ENCODE measurements at regions not wholly inside any gene's neighbourhood (a gene's known extent, or its start where the extent isn't known, plus 50 kb on each side); places are given as distances from the start of the nearest gene placed in this dataset.

DNA sequence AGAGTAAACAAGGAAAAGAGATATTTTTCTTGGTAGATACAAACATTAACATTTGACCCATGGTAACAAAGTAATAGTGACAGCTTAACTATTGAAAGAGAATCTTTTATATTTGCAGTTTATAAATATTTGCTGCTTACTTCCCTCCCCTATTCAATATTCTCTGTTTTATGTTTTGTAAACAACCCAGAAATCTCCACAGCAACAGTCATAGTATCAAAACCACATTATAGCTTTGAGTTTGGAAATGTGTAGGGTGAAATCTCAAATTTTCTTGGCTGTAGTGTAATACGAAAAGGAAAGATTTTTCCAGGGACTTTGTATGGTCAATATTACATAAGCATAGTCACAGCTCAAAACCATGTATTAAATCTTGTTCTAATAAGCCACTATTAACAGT, 511.2 kb downstream of the METTL4 start:
- H3K4me1 ChIP-seq (ENCODE audit: low read length) = no peaks in the 10 kb centered on the region
- H3K27ac ChIP-seq (ENCODE audit: low read length) = no peak overlapping the region
- H2AFZ ChIP-seq (ENCODE audit: low read depth, low read length) = no peak overlapping the region
- H3K4me3 ChIP-seq (ENCODE audit: low read length) = no peak overlapping the region
- H3K9me3 ChIP-seq (ENCODE audit: insufficient read depth, low read length) = no peaks in the 10 kb centered on the region
- H3K4me2 ChIP-seq (ENCODE audit: low read length) = no peak overlapping the region
- TF ChIP-seq, protein P1, sequence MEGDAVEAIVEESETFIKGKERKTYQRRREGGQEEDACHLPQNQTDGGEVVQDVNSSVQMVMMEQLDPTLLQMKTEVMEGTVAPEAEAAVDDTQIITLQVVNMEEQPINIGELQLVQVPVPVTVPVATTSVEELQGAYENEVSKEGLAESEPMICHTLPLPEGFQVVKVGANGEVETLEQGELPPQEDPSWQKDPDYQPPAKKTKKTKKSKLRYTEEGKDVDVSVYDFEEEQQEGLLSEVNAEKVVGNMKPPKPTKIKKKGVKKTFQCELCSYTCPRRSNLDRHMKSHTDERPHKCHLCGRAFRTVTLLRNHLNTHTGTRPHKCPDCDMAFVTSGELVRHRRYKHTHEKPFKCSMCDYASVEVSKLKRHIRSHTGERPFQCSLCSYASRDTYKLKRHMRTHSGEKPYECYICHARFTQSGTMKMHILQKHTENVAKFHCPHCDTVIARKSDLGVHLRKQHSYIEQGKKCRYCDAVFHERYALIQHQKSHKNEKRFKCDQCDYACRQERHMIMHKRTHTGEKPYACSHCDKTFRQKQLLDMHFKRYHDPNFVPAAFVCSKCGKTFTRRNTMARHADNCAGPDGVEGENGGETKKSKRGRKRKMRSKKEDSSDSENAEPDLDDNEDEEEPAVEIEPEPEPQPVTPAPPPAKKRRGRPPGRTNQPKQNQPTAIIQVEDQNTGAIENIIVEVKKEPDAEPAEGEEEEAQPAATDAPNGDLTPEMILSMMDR (IDR thresholded peaks at IDR 0.05; ENCODE audit: low read depth, low read length) = no peak
- no peak for TF ChIP-seq EZH2phosphoT487 (IDR thresholded peaks at IDR 0.05; ENCODE audit: low read depth)
- no peak overlapping the region for H3K9ac ChIP-seq (ENCODE audit: low read length)
- H3K27me3 ChIP-seq (ENCODE audit: low read depth, low read length) = no peaks in the 10 kb centered on the region; the same call in 1 of the 2 replicates
- no peaks in the 10 kb centered on the region for H4K20me1 ChIP-seq (ENCODE audit: insufficient read depth, low read length)
- H3K36me3 ChIP-seq (replicated peaks; ENCODE audit: low read depth, low read length) = no peaks in the 10 kb centered on the region
- H3K79me2 ChIP-seq (ENCODE audit: low read length) = no peaks in the 10 kb centered on the region

DNA sequence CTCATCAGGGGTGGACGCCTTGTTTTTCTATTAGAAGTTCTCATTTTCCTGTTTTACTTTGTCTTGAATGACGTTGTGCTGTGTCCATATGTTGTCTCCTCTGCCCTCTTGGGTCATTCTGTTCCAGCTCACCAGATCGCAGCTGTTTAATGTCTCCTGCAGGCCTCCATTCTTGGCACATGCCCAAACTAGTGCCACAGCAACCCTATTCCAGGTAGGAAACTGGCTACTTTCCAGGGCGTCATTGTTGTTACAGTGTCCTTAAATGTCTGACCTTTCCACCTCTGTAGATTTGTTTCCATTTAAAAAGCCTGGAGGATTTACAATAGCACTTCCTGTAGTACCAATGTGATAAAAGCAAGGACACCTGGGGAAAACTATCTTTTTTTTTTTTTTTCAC, 500.7 kb downstream of the METTL4 start:
- Histone ChIP-seq H3K27me3 (ENCODE audit: low read depth, low read length) (no peaks in the 10 kb centered on the region), H2AFZ (ENCODE audit: low read depth, low read length) (no peak overlapping the region), H3K4me3 (ENCODE audit: low read length) (no peak overlapping the region), H3K9ac (ENCODE audit: low read length) (no peak overlapping the region), H4K20me1 (ENCODE audit: insufficient read depth, low read length) (no peaks in the 10 kb centered on the region), H3K79me2 (ENCODE audit: low read length) (no peaks in the 10 kb centered on the region), H3K9me3 (ENCODE audit: insufficient read depth, low read length) (no peaks in the 10 kb centered on the region), H3K27ac (ENCODE audit: low read length) (no peak overlapping the region), H3K4me1 (ENCODE audit: low read length) (no peaks in the 10 kb centered on the region), H3K36me3 (replicated peaks; ENCODE audit: low read depth, low read length) (no peaks in the 10 kb centered on the region), H3K4me2 (ENCODE audit: low read length) (no peak overlapping the region)
- TF ChIP-seq, protein P1 (IDR thresholded peaks at IDR 0.05; ENCODE audit: low read depth, low read length) = no peak
- TF ChIP-seq EZH2phosphoT487 (IDR thresholded peaks at IDR 0.05; ENCODE audit: low read depth) = no peak

DNA sequence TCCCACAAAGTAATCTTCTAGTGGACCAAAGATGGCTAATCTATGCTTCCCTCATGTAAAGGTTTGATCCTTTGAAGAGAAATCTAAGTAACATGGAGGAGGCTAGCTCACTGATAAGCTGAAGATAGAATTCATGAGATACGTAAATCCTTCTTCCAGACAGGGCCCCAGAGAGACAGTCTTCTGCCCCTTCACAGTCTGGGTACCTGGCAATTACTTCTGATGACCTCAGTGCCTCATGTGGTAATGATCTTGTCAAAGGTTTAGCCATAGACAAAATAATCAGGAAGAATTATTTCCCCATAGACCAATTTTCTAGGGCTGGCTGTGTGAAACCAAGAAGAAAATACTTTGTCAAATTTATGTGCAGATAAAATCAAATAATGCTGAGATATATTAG, 495.8 kb downstream of the METTL4 start:
- no peak overlapping the region for H3K4me2 ChIP-seq (ENCODE audit: low read length)
- H3K36me3 ChIP-seq (replicated peaks; ENCODE audit: low read depth, low read length) = no peaks in the 10 kb centered on the region
- no peak overlapping the region for H3K9ac ChIP-seq (ENCODE audit: low read length)
- no peaks in the 10 kb centered on the region for H3K4me1 ChIP-seq (ENCODE audit: low read length)
- H2AFZ ChIP-seq (ENCODE audit: low read depth, low read length) = no peak overlapping the region
- no peaks in the 10 kb centered on the region for H4K20me1 ChIP-seq (ENCODE audit: insufficient read depth, low read length)
- H3K27me3 ChIP-seq (ENCODE audit: low read depth, low read length) = no peaks in the 10 kb centered on the region
- H3K79me2 ChIP-seq (ENCODE audit: low read length) = no peaks in the 10 kb centered on the region
- no peak overlapping the region for H3K4me3 ChIP-seq (ENCODE audit: low read length)
- TF ChIP-seq, protein P1 (IDR thresholded peaks at IDR 0.05; ENCODE audit: low read depth, low read length) = no peak
- no peak for TF ChIP-seq EZH2phosphoT487 (IDR thresholded peaks at IDR 0.05; ENCODE audit: low read depth)
- no peaks in the 10 kb centered on the region for H3K9me3 ChIP-seq (ENCODE audit: insufficient read depth, low read length)
- no peak overlapping the region for H3K27ac ChIP-seq (ENCODE audit: low read length)

DNA sequence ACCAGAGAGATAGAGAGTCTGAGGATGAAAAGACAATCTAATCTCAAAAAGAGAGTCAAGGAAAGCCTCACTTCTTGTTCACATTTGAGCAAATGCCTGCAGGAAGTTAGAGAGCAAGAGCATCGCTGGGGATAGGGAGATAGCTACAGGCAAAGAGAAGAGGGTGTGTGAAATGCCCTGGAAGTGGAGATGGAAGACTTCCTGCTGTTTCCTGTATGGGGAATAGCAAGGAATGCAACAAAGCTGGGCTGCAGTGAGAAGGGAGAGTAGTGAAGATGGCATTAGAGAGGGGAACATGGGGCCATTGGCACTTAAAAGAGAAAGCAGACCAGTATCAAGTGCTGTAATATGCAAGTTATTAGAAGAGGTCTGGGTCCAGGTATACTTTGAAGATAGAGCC, 488.6 kb downstream of the METTL4 start:
- Histone ChIP-seq H3K4me2 (ENCODE audit: low read length) (no peak overlapping the region), H4K20me1 (ENCODE audit: insufficient read depth, low read length) (no peaks in the 10 kb centered on the region), H3K9ac (ENCODE audit: low read length) (no peak overlapping the region), H3K27ac (ENCODE audit: low read length) (no peak overlapping the region), H3K79me2 (ENCODE audit: low read length) (no peaks in the 10 kb centered on the region), H2AFZ (ENCODE audit: low read depth, low read length) (no peak overlapping the region), H3K36me3 (replicated peaks; ENCODE audit: low read depth, low read length) (no peaks in the 10 kb centered on the region), H3K4me3 (ENCODE audit: low read length) (no peak overlapping the region), H3K27me3 (ENCODE audit: low read depth, low read length) (no peaks in the 10 kb centered on the region), H3K9me3 (ENCODE audit: insufficient read depth, low read length) (no peaks in the 10 kb centered on the region), H3K4me1 (ENCODE audit: low read length) (no peaks in the 10 kb centered on the region)
- TF ChIP-seq, protein P1 (IDR thresholded peaks at IDR 0.05; ENCODE audit: low read depth, low read length) = no peak
- no peak for TF ChIP-seq EZH2phosphoT487 (IDR thresholded peaks at IDR 0.05; ENCODE audit: low read depth)

Data from OCI-LY3 (cell line).